WTC11 (cell line): ENCODE measurements at regions not wholly inside any gene's neighbourhood (a gene's known extent, or its start where the extent isn't known, plus 50 kb on each side); places are given as distances from the start of the nearest gene placed in this dataset.

Experiments
- ATAC-seq: fragments of 200-7000 bp; cut with Tn5 transposase; 2 replicates; pipeline ENCODE4 v1.10.0; 2021; ENCODE audit warnings: mild to moderate bottlenecking, moderate library complexity
- CTCF ChIA-PET: fragments of 300-600 bp; sonication (Branson Sonifier 250); formaldehyde crosslinking; loops from one replicate; lab custom pipeline; 2021; ENCODE audit warnings: antibody characterized with exemption; lab: Charles Lee
- POLR2A ChIA-PET: fragments of 350-600 bp; sonication (Branson Sonifier 250); formaldehyde crosslinking; loops from one replicate; lab custom pipeline; 2021; ENCODE audit warnings: antibody characterized with exemption; lab: Charles Lee
- DNase-seq: peaks from one replicate; pipeline ENCODE4 v3.0.0; 2021; ENCODE audit warnings: low spot score
- H3K27ac Mint-ChIP-seq: 2 replicates; pipeline ENCODE4 v1.8.0; 2021; ENCODE audit warnings: mixed read lengths
- H3K27me3 Mint-ChIP-seq: 2 replicates; pipeline ENCODE4 v1.8.0; 2021; ENCODE audit warnings: low read depth, mild to moderate bottlenecking, moderate library complexity, mixed read lengths
- H3K36me3 Mint-ChIP-seq: 2 replicates; pipeline ENCODE4 v1.8.0; 2021; ENCODE audit warnings: mixed read lengths
- H3K4me1 Mint-ChIP-seq: 2 replicates; pipeline ENCODE4 v1.8.0; 2022; ENCODE audit warnings: mixed read lengths
- H3K4me3 Mint-ChIP-seq: 2 replicates; pipeline ENCODE4 v1.8.0; 2021; ENCODE audit warnings: mild to moderate bottlenecking, moderate library complexity, mixed read lengths
- H3K9me3 Mint-ChIP-seq: 2 replicates; pipeline ENCODE4 v1.8.0; 2021; ENCODE audit warnings: mixed read lengths
- CREB1 ChIP-seq: sonication (generic); formaldehyde crosslinking; IDR thresholded peaks from 2 replicates; pipeline ENCODE4 v1.8.0; 2023; ENCODE audit warnings: mild to moderate bottlenecking, missing genetic modification reagents
- CREM ChIP-seq: sonication (generic); formaldehyde crosslinking; IDR thresholded peaks from 2 replicates; pipeline ENCODE4 v1.8.1; 2022; ENCODE audit warnings: mild to moderate bottlenecking, missing genetic modification reagents, moderate library complexity
- E2F5 ChIP-seq: sonication (generic); formaldehyde crosslinking; IDR thresholded peaks from 2 replicates; pipeline ENCODE4 v1.8.1; 2022; ENCODE audit warnings: mild to moderate bottlenecking, moderate library complexity, missing genetic modification reagents
- FOXJ3 ChIP-seq: sonication (generic); formaldehyde crosslinking; IDR thresholded peaks from 2 replicates; pipeline ENCODE4 v1.9.0; 2021; ENCODE audit warnings: missing genetic modification reagents, mild to moderate bottlenecking, borderline replicate concordance
- FOXK1 ChIP-seq: sonication (generic); formaldehyde crosslinking; IDR thresholded peaks from 2 replicates; pipeline ENCODE4 v1.8.0; 2022; ENCODE audit warnings: mild to moderate bottlenecking, moderate library complexity, missing genetic modification reagents
- FOXP1 ChIP-seq: sonication (generic); formaldehyde crosslinking; IDR thresholded peaks from 2 replicates; pipeline ENCODE4 v1.8.0; 2022; ENCODE audit warnings: missing genetic modification reagents, mild to moderate bottlenecking, moderate library complexity, borderline replicate concordance
- GABPB1 ChIP-seq: sonication (generic); formaldehyde crosslinking; IDR thresholded peaks from 2 replicates; pipeline ENCODE4 v1.8.1; 2023; ENCODE audit warnings: mild to moderate bottlenecking, missing genetic modification reagents
- JAZF1 ChIP-seq: fragments of 250-450 bp; sonication (Bioruptor Pico); IDR thresholded peaks from 2 replicates; pipeline ENCODE4 v1.9.0; 2021; ENCODE audit warnings: moderate library complexity, mild to moderate bottlenecking, inconsistent platforms
- KAT7 ChIP-seq: sonication (generic); formaldehyde crosslinking; IDR thresholded peaks from 2 replicates; pipeline ENCODE4 v1.8.1; 2023; ENCODE audit warnings: missing genetic modification reagents, mild to moderate bottlenecking, borderline replicate concordance
- NFYB ChIP-seq: sonication (generic); formaldehyde crosslinking; conservative IDR thresholded peaks from 2 replicates; pipeline ENCODE4 v1.8.0; 2022; ENCODE audit warnings: low read depth, missing genetic modification reagents
- OVOL2 ChIP-seq: fragments of 250-450 bp; sonication (Bioruptor Pico); IDR thresholded peaks from 2 replicates; pipeline ENCODE4 v1.9.0; 2021; ENCODE audit warnings: mild to moderate bottlenecking, borderline replicate concordance
- SMAD4 ChIP-seq: sonication (generic); formaldehyde crosslinking; IDR thresholded peaks from 2 replicates; pipeline ENCODE4 v1.8.0; 2022; ENCODE audit warnings: mild to moderate bottlenecking, missing genetic modification reagents
- SOX15 ChIP-seq: fragments of 250-450 bp; sonication (Bioruptor Pico); IDR thresholded peaks from 2 replicates; pipeline ENCODE4 v1.9.0; 2021; ENCODE audit warnings: mild to moderate bottlenecking
- TP53 ChIP-seq: sonication (generic); formaldehyde crosslinking; IDR thresholded peaks from 2 replicates; pipeline ENCODE4 v1.8.1; 2023; ENCODE audit warnings: mild to moderate bottlenecking, missing genetic modification reagents
- USF2 ChIP-seq: sonication (generic); formaldehyde crosslinking; IDR thresholded peaks from 2 replicates; pipeline ENCODE4 v1.8.1; 2023; ENCODE audit warnings: mild to moderate bottlenecking, missing genetic modification reagents, moderate library complexity
- ZNF219 ChIP-seq: sonication (generic); formaldehyde crosslinking; IDR thresholded peaks from 2 replicates; pipeline ENCODE4 v1.8.0; 2023; ENCODE audit warnings: missing genetic modification reagents, mild to moderate bottlenecking, borderline replicate concordance
- ZNF416 ChIP-seq: fragments of 250-450 bp; sonication (Bioruptor Pico); IDR thresholded peaks from 2 replicates; pipeline ENCODE4 v1.9.0; 2021; ENCODE audit warnings: mild to moderate bottlenecking, inconsistent platforms
- ZNF425 ChIP-seq: fragments of 250-450 bp; sonication (Bioruptor Pico); conservative IDR thresholded peaks from 2 replicates; pipeline ENCODE4 v1.9.0; 2021; ENCODE audit warnings: mild to moderate bottlenecking
- ZNF512 ChIP-seq: sonication (generic); formaldehyde crosslinking; IDR thresholded peaks from 2 replicates; pipeline ENCODE4 v1.8.1; 2022; ENCODE audit warnings: missing genetic modification reagents, borderline replicate concordance
- TF ChIP-seq, protein P1 (sequence below): sonication (generic); formaldehyde crosslinking; IDR thresholded peaks from 2 replicates; pipeline ENCODE4 v1.8.1; 2022; ENCODE audit warnings: mild to moderate bottlenecking, missing genetic modification reagents, moderate library complexity, borderline replicate concordance
- TF ChIP-seq, protein P2 (sequence below): fragments of 250-450 bp; sonication (Bioruptor Pico); IDR thresholded peaks from 2 replicates; pipeline ENCODE4 v1.9.0; 2021; ENCODE audit warnings: moderate library complexity, mild to moderate bottlenecking, inconsistent platforms, borderline replicate concordance
- TF ChIP-seq, protein P3 (sequence below): sonication (generic); formaldehyde crosslinking; IDR thresholded peaks from 2 replicates; pipeline ENCODE4 v1.8.1; 2022; ENCODE audit warnings: low read depth, mild to moderate bottlenecking, moderate library complexity, missing genetic modification reagents, borderline replicate concordance

DNA sequence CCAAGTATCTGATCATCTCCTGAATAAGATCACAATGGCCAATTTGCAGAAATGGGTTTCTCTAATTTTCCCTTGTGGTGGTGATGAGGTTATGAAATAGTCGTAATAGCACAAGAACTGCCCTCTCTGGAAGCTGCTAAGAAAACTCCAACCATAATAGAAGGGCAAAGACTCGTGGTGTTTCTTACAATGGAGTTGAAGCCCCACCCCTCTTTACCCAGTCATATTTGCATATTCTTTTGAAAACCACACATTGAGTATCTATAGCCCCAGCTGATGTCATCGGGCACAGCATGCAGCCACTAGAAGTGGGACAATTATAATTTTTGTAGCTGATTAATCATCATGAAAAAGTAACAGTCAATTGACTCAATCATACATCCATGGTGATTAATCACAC, 452.1 kb upstream of the POU3F2 start:
- H3K36me3 Mint-ChIP-seq, result no peaks in the 10 kb centered on the region
- no peak for TF ChIP-seq FOXK1
- TF ChIP-seq E2F5 (CRISPR knock-in tag), result no peak
- TF ChIP-seq KAT7 (CRISPR knock-in tag), result no peak
- TF ChIP-seq OVOL2 (CRISPR knock-in tag), result no peak
- H3K27me3 Mint-ChIP-seq, result no peaks in the 10 kb centered on the region
- ATAC-seq (peak; percentile 53), DNase-seq (no peak)
- no peak overlapping the region for H3K4me3 Mint-ChIP-seq
- CTCF ChIA-PET, result interaction anchor here (1.4 kb wide), 1 partner anchor 255 kb away, joined by 3 read pairs; no protein-coding TSS in a partner anchor
- POLR2A ChIA-PET, result no interaction called here
- peaks cover 29% of the 10 kb centered on the region for H3K4me1 Mint-ChIP-seq
- H3K9me3 Mint-ChIP-seq, result peaks cover 11% of the 10 kb centered on the region
- no peak overlapping the region for H3K27ac Mint-ChIP-seq

DNA sequence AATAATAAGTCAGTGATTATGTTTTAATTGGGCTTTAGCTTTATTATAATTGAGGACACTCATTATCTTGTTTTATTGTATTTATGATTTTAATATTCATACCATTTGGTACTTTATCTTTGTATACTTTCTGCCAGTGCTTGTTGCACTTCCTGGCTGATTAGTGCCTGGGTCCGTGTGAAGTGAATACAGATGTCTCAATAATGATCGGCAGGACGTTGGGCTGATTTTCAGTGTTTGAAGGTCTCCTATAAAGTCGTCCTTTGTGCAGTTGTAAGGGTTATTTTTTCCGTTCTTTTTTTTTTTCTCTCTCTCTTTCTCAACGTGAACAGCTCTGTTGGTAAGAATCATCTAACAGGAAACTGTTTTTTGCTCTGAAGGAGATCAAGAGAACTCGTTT, 450.0 kb upstream of the POU3F2 start:
- ATAC-seq (no peak), DNase-seq (no peak)
- H3K4me1 Mint-ChIP-seq, result peaks cover 29% of the 10 kb centered on the region
- H3K36me3 Mint-ChIP-seq, result peaks cover 7% of the 10 kb centered on the region; the same call in 1 of the 2 replicates
- no peak for TF ChIP-seq SMAD4
- no peak for TF ChIP-seq ZNF416 (CRISPR knock-in tag)
- TF ChIP-seq CREM (CRISPR knock-in tag), result no peak
- TF ChIP-seq GABPB1 (CRISPR knock-in tag), result no peak
- no peak for TF ChIP-seq ZNF512 (CRISPR knock-in tag)
- TF ChIP-seq USF2 (CRISPR knock-in tag), result no peak
- TF ChIP-seq ZNF219 (CRISPR knock-in tag), result no peak
- TF ChIP-seq FOXJ3, result no peak
- no peak for TF ChIP-seq TP53 (CRISPR knock-in tag)
- TF ChIP-seq, protein P1, sequence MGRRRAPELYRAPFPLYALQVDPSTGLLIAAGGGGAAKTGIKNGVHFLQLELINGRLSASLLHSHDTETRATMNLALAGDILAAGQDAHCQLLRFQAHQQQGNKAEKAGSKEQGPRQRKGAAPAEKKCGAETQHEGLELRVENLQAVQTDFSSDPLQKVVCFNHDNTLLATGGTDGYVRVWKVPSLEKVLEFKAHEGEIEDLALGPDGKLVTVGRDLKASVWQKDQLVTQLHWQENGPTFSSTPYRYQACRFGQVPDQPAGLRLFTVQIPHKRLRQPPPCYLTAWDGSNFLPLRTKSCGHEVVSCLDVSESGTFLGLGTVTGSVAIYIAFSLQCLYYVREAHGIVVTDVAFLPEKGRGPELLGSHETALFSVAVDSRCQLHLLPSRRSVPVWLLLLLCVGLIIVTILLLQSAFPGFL (CRISPR knock-in tag), result no peak
- TF ChIP-seq JAZF1, result no peak
- H3K27ac Mint-ChIP-seq, result peak overlapping the region; percentile 38; the same call in 1 of the 2 replicates
- H3K4me3 Mint-ChIP-seq, result no peak overlapping the region
- ChIA-PET POLR2A (no interaction called here), CTCF (interaction anchor here (0.6 kb wide), 1 partner anchor 948 kb away, joined by 6 read pairs; no protein-coding TSS in a partner anchor)
- peaks cover 12% of the 10 kb centered on the region for H3K9me3 Mint-ChIP-seq
- H3K27me3 Mint-ChIP-seq, result no peaks in the 10 kb centered on the region

DNA sequence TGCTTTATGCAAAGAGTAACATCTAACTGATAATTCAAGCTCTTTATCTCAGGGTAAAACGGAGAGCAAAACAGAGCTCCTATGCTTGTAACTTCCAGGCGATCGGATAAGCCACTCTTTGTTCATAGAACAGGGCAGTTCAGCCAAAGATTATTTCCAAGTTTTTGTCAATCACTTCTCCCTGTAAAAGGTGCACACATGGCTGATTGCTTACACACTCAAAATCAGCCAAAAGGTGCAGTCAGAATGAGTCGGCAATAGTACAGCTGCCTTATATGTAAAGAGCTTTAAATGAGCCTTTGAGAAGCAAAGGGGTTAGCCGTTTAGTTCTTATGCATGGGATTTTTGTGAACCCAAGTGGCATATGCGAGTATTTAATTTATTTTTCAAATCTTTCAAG, 449.6 kb upstream of the POU3F2 start:
- no peak overlapping the region for H3K4me3 Mint-ChIP-seq
- no peaks in the 10 kb centered on the region for H3K27me3 Mint-ChIP-seq
- H3K4me1 Mint-ChIP-seq, result peaks cover 29% of the 10 kb centered on the region
- DNase-seq (no peak), ATAC-seq (no peak)
- peaks cover 9% of the 10 kb centered on the region for H3K36me3 Mint-ChIP-seq
- peak overlapping the region; percentile 38; the same call in 1 of the 2 replicates for H3K27ac Mint-ChIP-seq
- ChIA-PET POLR2A (no interaction called here), CTCF (no interaction called here)
- H3K9me3 Mint-ChIP-seq, result peaks cover 14% of the 10 kb centered on the region
- TF ChIP-seq NFYB (CRISPR knock-in tag) (no peak), ZNF425 (CRISPR knock-in tag) (no peak), SOX15 (CRISPR knock-in tag) (no peak), FOXP1 (CRISPR knock-in tag) (no peak), CREB1 (CRISPR knock-in tag) (no peak), ZNF512 (CRISPR knock-in tag) (no peak)
- TF ChIP-seq, protein P2, sequence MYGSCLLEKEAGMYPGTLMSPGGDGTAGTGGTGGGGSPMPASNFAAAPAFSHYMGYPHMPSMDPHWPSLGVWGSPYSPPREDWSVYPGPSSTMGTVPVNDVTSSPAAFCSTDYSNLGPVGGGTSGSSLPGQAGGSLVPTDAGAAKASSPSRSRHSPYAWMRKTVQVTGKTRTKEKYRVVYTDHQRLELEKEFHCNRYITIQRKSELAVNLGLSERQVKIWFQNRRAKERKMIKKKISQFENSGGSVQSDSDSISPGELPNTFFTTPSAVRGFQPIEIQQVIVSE (CRISPR knock-in tag), result no peak
- TF ChIP-seq, protein P3, sequence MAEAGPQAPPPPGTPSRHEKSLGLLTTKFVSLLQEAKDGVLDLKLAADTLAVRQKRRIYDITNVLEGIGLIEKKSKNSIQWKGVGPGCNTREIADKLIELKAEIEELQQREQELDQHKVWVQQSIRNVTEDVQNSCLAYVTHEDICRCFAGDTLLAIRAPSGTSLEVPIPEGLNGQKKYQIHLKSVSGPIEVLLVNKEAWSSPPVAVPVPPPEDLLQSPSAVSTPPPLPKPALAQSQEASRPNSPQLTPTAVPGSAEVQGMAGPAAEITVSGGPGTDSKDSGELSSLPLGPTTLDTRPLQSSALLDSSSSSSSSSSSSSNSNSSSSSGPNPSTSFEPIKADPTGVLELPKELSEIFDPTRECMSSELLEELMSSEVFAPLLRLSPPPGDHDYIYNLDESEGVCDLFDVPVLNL (CRISPR knock-in tag), result no peak
